GM13977 (cell line): ENCODE measurements at regions not wholly inside any gene's neighbourhood (a gene's known extent, or its start where the extent isn't known, plus 50 kb on each side); places are given as distances from the start of the nearest gene placed in this dataset.

ENCODE experiments used
- DNase-seq: peaks from one replicate; pipeline ENCODE4 v3.0.0; 2012; ENCODE audit warnings: low spot score
- CTCF ChIP-seq: IDR thresholded peaks from 2 replicates; pipeline ENCODE4 v1.5.1; 2012; ENCODE audit warnings: mild to moderate bottlenecking, control low read depth; ENCODE audit not compliant: insufficient read depth; ENCODE audit errors: extremely low read depth, missing control alignments
- in situ Hi-C: fragments of 300-500 bp; cut with MboI; formaldehyde crosslinking; loops from one replicate; pipeline ENCODE4 v1.12.0; 2022; ENCODE audit warnings: low sequenced_read_pairs, low pct_unique_long_range_greater_than_20kb, mixed read lengths, inconsistent platforms; ENCODE audit not compliant: unreplicated experiment

- no peak for TF ChIP-seq CTCF
- in situ Hi-C loops, result no loop called here
- DNase-seq, result no peak
These were observed 110.7 kb upstream of the CARD11 start for GRCh38 chr7:3154317-3154716.

GRCh38 chr7:3154881-3155494, 111.3 kb upstream of the CARD11 start:
- TF ChIP-seq CTCF, result peak; percentile 83
- DNase-seq, result peak; percentile 71
- in situ Hi-C loops, result loop anchor here (5.0 kb wide), 1 partner anchor 283 kb away; no protein-coding TSS in a partner anchor

GRCh38 chr7:3156508-3156907, 112.8 kb upstream of the CARD11 start:
- no peak for DNase-seq
- no peak for TF ChIP-seq CTCF
- in situ Hi-C loops, result loop anchor here (5.0 kb wide), 1 partner anchor 284 kb away; no protein-coding TSS in a partner anchor

GRCh38 chr7:3157566-3158287, 114.1 kb upstream of the CARD11 start:
- no peak for TF ChIP-seq CTCF
- in situ Hi-C loops, result loop anchor here (5.0 kb wide), 1 partner anchor 285 kb away; no protein-coding TSS in a partner anchor
- no peak for DNase-seq

GRCh38 chr7:3158341-3158760, 114.7 kb upstream of the CARD11 start:
- no peak for TF ChIP-seq CTCF

GRCh38 chr7:3159039-3159438, 115.4 kb upstream of the CARD11 start:
- in situ Hi-C loops, result loop anchor here (5.0 kb wide), 1 partner anchor 287 kb away; no protein-coding TSS in a partner anchor
- TF ChIP-seq CTCF, result no peak
- DNase-seq, result no peak

More at GRCh38 chr7:3158341-3158760, 114.7 kb upstream of the CARD11 start:
- no peak for DNase-seq
- in situ Hi-C loops, result loop anchor here (5.0 kb wide), 1 partner anchor 286 kb away; no protein-coding TSS in a partner anchor
